Transverse colon (tissue), 4 donors: ENCODE measurements at regions not wholly inside any gene's neighbourhood (a gene's known extent, or its start where the extent isn't known, plus 50 kb on each side); places are given as distances from the start of the nearest gene placed in this dataset.

ENCODE experiments used
- CTCF ChIP-seq, 5 experiments: fragments of 200-600 bp in 3 of 5; fragments of 450-650 bp in 2 of 5; sonication (generic) in 3 of 5; IDR thresholded peaks; 1 replicate in 2 of 5; 2 replicates in 3 of 5; pipeline ENCODE4 v1.5.1; 2016 to 2017; ENCODE audit warnings: antibody characterized with exemption in 5 of 5, inconsistent platforms in 3 of 5, mild to moderate bottlenecking in 2 of 5, moderate library complexity in 1 of 5
- POLR2AphosphoS5 ChIP-seq, 3 donors: sonication (generic); formaldehyde crosslinking; IDR thresholded peaks; one replicate each; pipeline ENCODE4 v1.6.1; 2016; ENCODE audit warnings: antibody characterized with exemption in 3 of 3

DNA sequence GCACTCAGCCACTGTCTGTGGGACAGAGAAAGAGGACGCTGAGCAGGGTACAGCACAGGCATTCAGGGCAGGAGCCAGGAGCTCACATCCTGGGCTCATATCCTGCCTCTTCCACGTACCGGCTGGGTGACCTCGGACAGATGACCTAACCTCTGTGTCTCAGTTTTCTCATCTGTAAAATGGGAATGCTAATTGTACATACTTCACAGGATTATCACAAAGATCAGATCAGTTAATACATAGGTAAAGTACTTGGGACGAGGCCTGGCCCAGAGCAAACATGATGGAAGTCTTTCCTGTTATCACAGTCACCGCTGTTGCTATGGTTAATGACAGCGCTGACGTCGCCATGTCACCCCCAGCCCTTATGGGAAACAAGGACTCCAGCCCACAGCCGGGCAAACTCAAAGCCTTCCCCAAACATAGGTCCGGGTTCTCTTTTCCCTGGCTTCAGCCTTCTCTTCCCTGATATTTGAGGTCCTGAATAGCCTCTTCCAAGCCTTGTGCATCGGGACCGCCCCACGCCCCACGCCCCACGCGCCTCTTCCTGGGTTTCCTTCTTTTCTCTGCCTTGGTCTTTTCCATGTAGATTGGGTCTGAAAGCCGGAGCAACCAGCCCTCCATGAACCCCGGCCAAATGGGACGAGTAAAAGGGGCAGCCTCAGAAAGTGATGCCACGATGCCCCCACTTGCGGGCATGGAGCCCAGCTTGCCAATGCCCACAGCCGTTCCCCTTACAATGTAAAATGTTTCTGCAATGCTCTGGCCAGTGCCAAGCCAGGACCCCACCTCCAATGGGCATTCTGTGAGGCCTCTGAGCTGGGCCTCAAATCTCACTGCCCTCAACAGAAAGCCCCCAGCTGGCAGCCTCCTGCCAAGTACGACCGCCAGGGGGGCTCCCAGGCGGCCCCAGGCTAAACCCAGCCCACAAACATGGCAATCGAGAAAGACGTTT is 125.4 kb downstream of the RFLNA start:
- TF ChIP-seq CTCF (IDR thresholded peaks at IDR 0.05) (no peak), POLR2AphosphoS5 (IDR thresholded peaks at IDR 0.05) (no peak)
